Breast epithelium (tissue), 3 donors: ENCODE measurements at regions not wholly inside any gene's neighbourhood (a gene's known extent, or its start where the extent isn't known, plus 50 kb on each side); places are given as distances from the start of the nearest gene placed in this dataset.

Experiments used
- POLR2A ChIP-seq: fragments of 450-650 bp; IDR thresholded peaks from one replicate; pipeline ENCODE4 v1.6.1; 2016; ENCODE audit warnings: antibody characterized with exemption, mild to moderate bottlenecking, moderate library complexity
- TF ChIP-seq, protein P1 (sequence below), 3 donors: fragments of 450-650 bp; IDR thresholded peaks; one replicate each; pipeline ENCODE4 v1.5.1; 2016 to 2017; ENCODE audit warnings: antibody characterized with exemption in 3 of 3, mild to moderate bottlenecking in 3 of 3, moderate library complexity in 3 of 3

DNA sequence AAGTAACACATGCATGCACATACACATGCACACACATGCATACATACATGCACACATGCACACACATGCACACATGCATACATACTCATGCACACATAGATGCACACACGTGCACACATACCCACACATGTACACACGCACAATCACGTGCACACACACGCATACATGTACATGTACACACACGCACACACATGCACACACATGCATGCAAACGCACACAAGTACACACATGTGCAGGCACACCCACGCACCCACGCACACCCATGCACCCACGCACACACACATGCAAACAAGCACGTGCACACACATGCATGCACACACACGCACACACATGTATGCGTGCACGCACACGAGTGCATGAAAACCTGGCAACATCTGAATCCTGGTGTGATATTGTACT, 232.7 kb upstream of the CDH4 start:
- TF ChIP-seq, protein P1, sequence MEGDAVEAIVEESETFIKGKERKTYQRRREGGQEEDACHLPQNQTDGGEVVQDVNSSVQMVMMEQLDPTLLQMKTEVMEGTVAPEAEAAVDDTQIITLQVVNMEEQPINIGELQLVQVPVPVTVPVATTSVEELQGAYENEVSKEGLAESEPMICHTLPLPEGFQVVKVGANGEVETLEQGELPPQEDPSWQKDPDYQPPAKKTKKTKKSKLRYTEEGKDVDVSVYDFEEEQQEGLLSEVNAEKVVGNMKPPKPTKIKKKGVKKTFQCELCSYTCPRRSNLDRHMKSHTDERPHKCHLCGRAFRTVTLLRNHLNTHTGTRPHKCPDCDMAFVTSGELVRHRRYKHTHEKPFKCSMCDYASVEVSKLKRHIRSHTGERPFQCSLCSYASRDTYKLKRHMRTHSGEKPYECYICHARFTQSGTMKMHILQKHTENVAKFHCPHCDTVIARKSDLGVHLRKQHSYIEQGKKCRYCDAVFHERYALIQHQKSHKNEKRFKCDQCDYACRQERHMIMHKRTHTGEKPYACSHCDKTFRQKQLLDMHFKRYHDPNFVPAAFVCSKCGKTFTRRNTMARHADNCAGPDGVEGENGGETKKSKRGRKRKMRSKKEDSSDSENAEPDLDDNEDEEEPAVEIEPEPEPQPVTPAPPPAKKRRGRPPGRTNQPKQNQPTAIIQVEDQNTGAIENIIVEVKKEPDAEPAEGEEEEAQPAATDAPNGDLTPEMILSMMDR (IDR thresholded peaks at IDR 0.05), result no peak
- TF ChIP-seq POLR2A, result no peak
